Inflammatory macrophage treated with lipopolysaccharide for 1 hour (primary cell): ENCODE measurements at regions not wholly inside any gene's neighbourhood (a gene's known extent, or its start where the extent isn't known, plus 50 kb on each side); places are given as distances from the start of the nearest gene placed in this dataset.
A peak's percentile ranks its signal among the peaks of the same experiment; 100 is the strongest.

Experiments
- DNase-seq, 2 donors: peaks; one replicate each; pipeline ENCODE4 v3.0.0-alpha.2; 2020 to 2022

DNA sequence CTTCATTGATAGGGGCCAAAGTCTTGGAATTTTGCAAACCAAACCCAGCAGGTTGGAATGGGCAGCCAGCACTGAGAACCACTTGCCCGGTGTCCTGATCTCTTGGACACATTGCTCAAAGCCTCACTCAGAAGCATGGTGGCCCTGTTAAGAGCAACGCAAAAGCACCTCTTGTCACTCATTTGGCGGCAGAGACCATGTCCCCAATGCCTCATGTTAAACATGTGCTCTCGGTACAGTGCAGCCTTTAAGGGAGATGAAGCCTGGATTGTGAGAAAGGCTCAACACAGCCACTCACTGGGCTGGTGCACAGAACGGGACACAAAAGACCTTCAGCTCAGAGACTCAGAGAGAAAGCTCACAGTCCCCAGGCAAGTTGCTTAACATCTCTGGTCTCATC lies 298.4 kb upstream of the PRDM1 start:
- no peak for DNase-seq

DNA sequence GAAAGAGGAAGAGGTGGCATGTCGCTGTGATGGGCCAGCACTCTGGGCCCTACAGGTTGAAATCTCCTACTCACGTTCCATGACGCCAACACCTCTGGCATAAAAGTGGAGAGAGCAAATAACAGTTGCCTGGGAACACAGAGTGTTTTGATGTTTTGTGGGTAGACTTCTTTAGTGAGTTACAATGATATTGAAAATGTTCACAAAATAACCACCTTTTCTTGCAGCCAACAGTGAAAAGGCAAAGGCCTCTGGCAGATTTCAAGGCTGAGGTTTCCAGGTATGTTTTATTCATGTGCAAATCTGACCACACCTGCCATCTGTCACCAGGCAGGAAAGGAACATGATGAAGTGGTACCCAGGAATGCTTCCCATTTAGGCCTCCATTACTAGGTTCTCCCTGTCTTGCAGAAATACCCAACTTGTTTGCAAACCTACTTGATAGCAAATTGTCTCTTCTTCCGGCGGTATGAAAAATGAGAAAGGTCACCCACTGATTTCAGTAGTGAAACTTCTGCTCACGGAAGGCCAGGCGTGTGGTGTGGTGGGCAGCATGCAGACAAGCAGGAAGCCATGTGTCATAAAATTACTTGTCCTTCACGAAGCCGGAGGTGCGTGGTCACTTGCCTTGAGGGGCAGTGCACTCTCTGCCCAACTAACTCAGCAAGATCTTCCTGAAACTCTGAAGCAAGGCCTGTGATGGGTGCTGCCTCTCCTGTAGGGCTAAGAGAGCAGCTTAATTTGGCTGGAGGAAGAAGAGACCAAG lies 299.1 kb upstream of the PRDM1 start:
- no peak for DNase-seq

DNA sequence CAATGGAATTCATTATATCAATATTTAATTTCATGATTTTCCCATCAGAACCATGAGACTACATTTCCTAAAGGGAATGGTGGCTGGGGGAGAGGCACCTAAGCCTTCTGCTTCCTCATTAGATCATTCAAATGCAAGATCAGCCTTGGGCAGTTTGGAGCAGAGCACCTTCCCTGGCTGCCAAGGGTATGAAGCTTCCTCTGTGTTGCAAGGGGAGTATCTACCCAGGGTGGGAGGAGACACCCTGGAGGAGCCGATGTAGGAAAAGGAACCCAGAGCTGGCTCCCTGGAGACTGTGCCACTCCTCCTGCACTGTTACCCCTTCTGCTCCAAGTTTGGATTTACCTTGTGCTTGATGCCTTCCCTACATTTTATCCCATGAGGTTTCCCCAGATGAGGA lies 299.7 kb upstream of the PRDM1 start:
- DNase-seq = peak in 1 of 2 donors; percentile 37

DNA sequence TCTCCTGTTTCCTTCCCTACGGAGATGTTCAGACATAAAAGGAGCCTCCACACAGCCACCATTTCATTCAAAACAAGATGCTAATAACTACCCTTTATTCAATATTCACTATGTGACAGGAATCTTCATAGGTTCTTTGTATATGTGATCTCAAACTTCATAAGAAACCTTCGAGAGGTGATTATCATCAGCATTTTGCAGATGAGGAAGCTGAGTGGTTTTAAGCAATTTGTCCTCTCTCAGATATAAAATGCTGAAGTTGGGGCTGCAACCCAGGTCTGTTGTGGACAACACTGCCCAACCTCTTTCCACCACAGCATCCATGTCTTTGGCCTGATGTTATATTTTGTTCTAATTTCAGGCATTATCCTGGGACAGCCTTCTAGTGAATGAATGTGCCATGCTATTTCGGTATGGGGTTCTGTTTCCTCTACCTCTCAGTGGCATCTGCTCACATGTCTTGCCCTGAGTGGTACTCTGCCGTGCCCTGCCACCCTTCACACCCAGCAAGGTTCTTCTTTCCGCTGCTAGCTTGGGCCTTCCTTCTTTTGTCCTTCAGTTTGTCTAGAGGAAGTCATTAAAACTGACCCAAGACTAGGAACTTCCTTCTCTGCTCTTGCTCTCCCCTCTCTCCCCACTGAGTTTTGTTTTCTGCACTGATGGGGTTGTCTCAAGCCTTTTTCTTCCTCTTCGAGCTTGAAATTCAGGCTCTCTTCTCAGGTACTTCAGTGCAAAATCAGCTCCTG lies 300.9 kb upstream of the PRDM1 start:
- DNase-seq = peak; percentile 58 to 76

DNA sequence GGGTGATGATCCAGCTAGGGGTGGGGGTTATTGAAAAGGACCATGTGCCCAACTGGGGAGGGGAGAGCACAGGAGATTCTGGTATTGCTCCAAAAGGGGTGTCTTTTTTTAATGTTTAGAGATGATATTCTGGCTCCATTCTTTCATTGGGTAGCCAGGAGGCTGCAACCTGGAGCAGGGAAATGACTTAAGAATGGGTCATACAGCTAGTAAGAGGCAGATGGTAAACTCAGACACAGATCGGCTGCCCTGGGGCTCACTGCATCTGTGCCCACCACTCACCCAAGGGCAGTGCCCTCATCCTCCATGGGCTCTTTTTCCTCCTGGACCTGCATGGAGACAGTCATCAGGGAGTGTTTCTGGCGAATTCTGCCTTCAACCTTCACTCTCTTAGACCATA lies 302.0 kb upstream of the PRDM1 start:
- no peak for DNase-seq

GRCh38 chr6:105783333-105783935 lies 302.7 kb upstream of the PRDM1 start:
- peak; percentile 69 to 78 for DNase-seq

- DNase-seq = no peak
These were observed 304.2 kb upstream of the PRDM1 start for GRCh38 chr6:105781915-105782314.

DNA sequence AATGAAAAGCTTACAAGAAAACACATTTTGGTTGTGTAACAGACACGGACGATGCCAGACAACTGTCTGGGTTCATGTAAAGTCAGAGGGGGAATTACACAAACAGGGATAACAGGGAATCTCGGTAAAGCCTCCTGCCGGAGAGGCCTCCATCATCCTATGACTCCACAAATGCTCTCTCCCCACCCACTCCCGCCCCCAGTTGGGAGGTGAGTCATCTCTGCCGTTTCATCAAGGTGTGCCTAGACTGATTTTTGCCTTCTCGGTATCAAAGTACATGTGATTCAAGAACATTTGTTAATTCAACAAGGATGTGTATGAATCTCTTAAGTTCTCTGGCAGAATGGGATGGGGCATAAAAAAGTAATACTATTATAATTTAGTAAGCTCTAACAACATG lies 304.9 kb upstream of the PRDM1 start:
- DNase-seq = no peak

DNA sequence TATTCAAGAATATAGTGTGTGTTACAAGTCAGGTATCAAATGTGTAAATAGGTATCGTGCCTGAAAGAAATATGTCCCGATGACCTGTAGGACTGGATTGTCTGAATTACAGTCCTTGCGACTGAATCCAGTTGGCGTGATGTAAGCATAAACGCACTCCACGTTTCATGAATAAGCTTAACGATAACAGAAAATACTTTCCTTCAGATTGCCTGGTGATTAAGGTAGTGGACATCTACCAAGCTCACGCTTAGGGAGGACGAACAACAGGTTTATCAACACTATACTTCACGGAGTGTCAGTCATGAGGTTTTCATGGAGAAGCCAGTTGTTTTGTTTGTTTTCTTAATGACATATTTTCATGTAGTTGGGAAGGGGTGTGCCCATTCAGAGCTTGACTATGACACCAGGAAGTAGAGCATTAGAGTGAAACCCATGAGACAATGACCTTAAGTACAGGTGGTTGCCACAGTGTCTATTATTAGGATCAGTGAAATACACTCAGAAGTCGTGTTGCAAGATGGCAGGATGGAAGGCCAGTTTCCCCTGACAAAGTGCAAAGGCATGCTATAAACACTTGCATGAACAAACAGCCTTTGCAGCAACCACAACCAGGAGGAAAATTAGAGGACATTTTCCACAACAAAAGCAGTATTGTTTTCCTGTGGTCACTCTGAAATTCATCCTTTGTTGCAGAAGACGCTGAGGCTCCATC lies 305.8 kb upstream of the PRDM1 start:
- DNase-seq = no peak

GRCh38 chr6:105779110-105779509 lies 307.0 kb upstream of the PRDM1 start:
- no peak for DNase-seq

- DNase-seq = no peak
These were observed 311.0 kb upstream of the PRDM1 start for GRCh38 chr6:105775095-105775494.

- DNase-seq = no peak
These were observed 311.9 kb upstream of the PRDM1 start for GRCh38 chr6:105774247-105774646.

- DNase-seq = no peak
These were observed 314.7 kb upstream of the PRDM1 start for GRCh38 chr6:105771313-105771970.

DNA sequence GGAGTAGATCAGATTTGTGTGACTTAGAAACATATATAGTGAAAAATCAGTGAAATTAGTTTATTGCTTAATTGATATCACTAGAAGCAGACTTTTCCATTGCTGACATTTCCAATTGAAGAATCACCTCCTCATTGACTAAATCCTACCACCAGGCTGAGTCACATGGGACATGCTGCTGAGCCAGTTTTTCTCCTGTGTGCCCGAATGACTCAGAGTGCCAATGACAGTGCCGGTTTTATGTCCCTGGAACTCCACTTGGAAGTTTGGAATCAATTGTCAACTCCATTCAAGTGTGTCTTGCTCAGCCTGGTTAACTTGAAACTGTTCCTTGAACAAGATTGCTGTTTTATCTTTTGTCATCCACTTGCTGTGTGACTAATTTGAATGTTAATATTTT lies 316.1 kb upstream of the PRDM1 start:
- DNase-seq = no peak

DNA sequence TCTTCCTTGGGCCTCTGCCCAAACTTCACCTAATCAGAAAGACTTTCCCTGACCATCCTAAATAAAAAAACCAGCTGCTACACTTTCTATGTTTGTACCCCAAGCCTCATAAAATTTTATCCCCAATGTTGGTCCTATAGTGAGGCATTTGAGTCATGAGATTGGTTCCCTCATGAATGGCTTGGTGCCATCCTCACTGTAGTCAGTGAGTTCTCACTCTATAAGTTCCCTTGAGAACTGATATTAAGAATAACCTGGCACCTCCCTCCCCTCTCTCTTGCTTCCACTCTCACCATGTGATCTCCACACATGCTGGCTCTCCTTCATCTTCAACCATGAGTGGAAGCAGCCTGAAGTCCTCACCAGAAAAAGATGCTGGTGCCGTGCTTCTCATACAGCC lies 316.9 kb upstream of the PRDM1 start:
- no peak for DNase-seq

DNA sequence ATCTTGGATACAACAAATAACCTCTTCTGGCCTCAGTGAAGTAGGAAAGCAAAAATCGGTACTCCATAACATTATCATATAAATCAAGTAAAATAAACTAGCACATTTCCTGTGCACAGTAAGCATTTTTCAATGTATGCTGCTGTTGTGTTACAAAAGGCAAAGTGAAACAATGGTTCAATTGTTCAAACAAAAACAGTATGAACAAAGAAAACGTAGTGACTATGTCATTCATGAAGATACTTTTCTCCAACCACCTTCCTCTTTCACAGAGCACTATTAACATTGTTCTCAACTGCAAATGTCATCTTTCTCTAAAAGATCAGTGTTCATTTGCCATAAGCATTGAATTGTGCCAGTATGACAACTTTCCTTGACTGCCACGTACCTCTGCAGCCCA lies 318.6 kb upstream of the PRDM1 start:
- no peak for DNase-seq

- no peak for DNase-seq
These were observed 320.9 kb upstream of the PRDM1 start for GRCh38 chr6:105765239-105765638.

GRCh38 chr6:105764315-105764714 lies 321.8 kb upstream of the PRDM1 start:
- no peak for DNase-seq

DNA sequence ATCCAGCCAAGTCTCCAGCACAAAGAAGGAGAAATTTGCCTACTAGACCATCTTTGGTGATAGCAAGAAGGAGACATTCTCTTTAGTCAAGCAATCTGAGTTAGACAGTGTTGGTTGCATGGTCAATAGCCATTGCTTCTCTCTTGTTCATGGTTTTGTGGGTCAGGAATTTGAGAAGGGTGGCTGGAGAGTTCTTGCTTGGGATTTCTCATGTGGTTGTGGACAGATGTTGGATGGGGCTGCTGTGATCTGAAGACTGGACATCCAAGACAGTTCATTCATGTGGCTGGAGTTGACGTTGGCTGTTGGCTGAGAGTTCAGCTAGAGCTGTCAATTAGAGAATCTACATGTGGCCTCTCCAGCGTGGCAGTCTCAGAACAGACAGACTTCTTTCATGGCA lies 322.3 kb upstream of the PRDM1 start:
- DNase-seq = no peak

DNA sequence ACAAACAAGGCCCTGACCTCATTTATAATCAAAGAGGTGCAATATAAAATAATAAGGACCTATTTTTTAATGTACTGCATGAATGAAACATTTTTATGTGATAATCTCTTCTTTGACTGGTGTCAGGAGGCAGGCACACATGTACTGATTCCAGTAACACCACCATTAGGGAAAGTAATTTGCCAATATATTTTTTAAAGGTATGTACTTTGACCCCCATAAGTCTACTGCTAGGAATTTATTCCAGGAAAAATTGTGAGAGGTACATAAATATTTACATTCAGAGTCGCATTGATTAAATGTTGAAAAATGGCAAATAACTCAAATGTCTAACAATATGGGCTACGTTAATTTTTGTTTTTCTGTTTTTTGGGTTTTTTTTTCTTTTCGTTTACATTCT lies 325.4 kb upstream of the PRDM1 start:
- no peak for DNase-seq

DNA sequence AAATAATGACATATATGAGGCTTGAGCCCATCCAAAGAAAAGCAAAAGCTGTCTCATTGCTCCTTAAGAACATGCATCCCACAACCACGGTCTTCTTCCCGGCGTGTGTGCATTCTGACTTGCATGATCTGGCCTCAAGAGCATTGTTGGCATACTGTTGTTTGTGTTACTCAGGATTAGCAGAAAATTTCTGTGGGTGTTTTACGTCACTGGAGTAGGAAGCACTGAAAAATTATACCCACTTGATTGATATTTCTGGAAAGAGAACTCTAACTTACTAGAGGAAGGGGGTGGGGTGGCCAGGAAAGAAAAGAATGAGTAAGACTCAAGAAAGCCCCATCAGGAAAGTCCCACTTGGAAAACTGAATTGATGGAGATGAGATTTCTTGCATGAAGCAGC lies 326.2 kb upstream of the PRDM1 start:
- peak; percentile 43 to 62 for DNase-seq

GRCh38 chr6:105759015-105759414 lies 327.1 kb upstream of the PRDM1 start:
- no peak for DNase-seq
